ENCODE measurements at regions not wholly inside any gene's neighbourhood (a gene's known extent, or its start where the extent isn't known, plus 50 kb on each side); places are given as distances from the start of the nearest gene placed in this dataset.

- DNase-seq, result no peak
Measured at GRCh38 chr5:145345511-145346287, 489.4 kb downstream of the PRELID2 start.

DNA sequence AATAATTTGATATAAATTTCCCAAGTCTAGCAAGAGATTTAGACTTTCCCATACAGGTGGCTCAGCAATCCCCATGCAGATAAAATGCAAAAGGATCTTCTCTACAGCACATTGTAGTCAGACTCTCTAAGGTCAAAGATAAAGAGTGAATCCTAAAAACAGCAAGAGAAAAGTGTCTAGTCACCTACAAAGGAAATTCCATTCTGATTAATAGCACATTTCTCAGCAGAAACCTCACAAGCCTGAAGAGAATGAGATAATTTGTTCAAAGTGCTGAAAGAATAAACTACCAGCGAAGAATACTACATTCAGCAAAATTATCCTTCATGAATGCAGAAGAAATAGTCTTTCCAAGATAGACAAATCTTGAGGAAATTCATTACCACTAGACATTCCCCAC is 493.3 kb downstream of the PRELID2 start:
- DNase-seq, result no peak

DNA sequence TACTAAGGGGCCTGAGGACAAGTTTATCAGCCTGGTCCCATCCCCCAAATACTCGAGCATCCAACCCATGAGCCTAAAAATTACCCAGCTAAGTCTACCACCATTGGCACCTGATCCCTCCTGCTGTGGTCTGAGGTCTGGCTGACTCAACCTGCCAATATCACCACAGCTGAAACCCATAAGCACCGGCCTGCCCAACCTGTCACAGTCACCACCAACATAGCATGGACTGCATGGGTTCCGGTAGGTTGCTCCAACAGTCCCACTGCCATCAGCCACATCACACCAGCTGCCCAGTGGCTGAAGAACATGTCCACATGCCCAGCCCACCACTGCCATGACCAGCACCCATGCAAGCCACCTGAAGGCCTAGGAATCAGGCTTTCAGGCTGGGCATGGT is 495.0 kb downstream of the PRELID2 start:
- no peak for DNase-seq

- DNase-seq, result no peak
Measured at GRCh38 chr5:145324767-145325479, 510.2 kb downstream of the PRELID2 start.

DNA sequence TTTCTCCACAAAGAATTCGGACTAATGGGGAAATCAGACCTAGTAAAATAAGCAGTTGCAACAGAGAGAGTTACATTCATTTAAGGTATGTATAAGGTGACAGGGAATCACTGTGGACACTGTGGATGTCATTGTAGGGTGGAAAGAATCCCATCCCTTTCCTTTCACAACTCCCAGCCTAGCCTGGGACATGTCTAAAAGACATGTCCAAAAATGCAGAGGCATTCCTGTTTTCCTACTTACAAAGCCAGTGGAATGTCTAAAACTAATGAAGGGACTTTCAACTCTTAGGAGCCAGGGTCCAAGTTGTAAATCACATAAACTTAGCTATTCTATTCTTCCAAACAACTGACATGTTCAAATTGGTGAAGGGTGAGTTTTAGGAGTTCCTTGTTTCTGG is 511.0 kb downstream of the PRELID2 start:
- DNase-seq, result no peak

DNA sequence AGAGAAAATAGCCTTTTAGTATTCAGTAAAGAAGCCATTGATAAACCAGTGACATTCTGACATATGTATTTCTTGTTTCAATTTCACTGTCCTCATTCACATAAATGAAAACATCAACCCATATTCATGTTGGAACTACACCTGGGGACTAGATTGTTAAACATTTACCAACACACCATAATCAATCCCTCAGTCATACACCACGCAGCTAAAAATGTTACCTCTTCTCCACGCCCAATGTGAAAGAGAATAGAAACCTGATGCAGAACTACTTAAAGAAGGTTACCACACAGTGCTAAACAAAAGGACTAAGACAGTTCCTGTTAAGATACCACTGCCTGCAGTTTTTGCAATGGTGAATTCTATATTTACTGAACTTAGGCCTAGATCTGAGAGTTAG is 518.9 kb downstream of the PRELID2 start:
- no peak for DNase-seq

GRCh38 chr5:145307866-145308382 is 527.2 kb downstream of the PRELID2 start:
- DNase-seq, result no peak

- no peak for DNase-seq
Measured at GRCh38 chr5:145295236-145295835, 539.8 kb downstream of the PRELID2 start.

DNA sequence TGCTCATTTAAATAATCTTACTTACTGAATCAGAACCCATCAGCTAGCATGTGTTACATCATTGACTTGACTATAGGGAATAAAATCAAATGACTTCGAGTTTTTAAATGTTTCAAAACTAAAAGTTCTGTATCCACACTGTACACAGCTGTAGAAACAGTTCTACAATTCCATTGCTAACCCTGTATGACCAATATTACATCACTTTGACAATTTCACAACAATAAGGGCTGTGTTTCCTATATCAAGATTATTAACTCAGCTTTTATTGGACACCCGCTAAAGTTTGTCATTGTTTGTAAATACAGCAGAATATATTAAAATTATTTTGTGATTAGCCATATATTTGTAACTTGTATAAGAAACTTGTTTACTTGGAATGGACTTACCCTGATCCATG is 540.8 kb downstream of the PRELID2 start:
- no peak for DNase-seq

DNA sequence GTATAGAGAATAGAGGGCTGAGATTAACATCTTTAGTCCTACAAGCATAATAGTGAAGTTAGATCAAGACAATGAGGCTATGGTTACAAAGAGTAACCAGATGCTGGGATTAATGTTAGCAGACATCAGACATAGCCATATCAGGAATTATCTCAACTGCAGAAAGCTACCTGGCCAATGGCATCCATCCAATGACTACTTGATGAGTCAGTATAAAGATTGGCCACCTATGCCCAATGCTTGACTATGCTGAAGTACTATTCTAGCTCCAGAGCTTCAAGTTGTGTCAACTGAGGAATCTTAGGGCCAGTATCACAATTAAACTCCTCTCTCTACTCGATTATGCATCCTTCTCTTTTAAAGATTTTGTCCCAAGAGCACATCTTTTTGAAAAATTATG is 541.4 kb downstream of the PRELID2 start:
- no peak for DNase-seq

DNA sequence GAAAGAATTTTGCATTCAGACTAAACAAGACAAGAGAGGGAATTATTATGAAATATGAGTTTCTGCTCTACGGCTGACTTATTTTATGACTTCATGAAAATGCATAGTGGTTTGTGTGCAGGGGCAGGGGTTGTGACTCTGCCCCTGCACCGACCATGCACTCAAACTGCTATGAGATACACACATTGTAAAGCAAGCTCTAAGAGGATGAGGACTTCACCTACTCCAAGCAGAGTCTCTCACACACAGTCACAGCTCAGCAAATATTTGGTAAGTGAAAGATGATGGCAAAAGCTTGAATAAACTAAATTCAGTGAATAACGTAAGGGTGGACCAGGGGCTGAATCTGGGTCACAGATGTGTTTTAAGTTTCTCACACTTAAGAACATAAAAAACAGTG is 542.9 kb downstream of the PRELID2 start:
- no peak for DNase-seq

DNA sequence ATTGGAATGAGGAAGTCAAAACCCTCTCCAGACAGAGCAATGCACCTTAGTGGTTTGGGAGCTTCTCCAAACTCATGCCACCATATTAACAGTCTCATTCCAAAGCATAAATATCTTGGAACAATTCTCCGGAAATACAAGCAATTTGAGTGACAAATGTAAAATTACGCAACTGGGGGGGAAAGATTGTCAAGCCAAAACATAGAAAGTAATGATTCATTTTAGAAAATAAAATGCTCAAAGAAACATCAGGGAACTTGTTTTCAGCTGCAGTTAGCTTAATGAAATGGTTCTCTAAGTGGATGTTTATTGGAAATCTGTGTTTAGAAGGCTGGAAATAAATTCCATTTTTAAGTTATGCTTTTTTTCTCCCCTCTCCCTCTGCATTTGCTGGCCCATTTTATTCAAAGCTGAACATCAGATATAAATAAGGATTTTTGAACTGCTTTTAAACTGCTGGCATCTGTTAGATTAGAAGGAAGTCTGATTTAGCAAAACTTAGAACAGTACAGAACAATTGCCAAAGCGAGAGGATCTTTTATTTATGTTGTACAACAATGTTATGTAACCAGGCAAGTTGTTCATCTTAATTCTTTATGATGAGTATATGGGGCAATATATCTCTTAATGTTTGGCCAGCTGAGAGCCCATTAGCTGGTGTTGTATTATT is 551.9 kb downstream of the PRELID2 start:
- no peak for DNase-seq

GRCh38 chr5:145280806-145281205 is 554.3 kb downstream of the PRELID2 start:
- no peak for DNase-seq

DNA sequence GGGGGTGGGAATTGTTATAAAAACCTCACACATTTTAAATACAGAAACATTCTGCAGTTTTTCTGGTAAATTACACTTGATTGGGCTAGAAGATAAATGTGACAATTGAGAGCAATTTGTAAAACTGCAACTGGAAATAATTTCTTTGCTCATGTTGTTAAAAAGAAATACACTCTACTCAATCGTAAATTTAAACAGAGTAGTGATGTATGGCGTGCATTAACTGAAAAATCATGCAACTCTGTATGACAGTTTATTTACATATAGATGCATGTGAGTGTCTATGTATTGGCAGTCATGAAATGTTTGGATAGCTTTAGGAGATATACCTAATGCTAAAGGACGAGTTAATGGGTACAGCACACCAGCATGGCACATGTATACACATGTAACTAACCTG is 554.9 kb downstream of the PRELID2 start:
- DNase-seq, result no peak

- DNase-seq, result no peak
Measured at GRCh38 chr5:145260670-145261069, 574.5 kb downstream of the PRELID2 start.

- no peak for DNase-seq
Measured at GRCh38 chr5:145247745-145248040, 587.4 kb downstream of the PRELID2 start.

DNA sequence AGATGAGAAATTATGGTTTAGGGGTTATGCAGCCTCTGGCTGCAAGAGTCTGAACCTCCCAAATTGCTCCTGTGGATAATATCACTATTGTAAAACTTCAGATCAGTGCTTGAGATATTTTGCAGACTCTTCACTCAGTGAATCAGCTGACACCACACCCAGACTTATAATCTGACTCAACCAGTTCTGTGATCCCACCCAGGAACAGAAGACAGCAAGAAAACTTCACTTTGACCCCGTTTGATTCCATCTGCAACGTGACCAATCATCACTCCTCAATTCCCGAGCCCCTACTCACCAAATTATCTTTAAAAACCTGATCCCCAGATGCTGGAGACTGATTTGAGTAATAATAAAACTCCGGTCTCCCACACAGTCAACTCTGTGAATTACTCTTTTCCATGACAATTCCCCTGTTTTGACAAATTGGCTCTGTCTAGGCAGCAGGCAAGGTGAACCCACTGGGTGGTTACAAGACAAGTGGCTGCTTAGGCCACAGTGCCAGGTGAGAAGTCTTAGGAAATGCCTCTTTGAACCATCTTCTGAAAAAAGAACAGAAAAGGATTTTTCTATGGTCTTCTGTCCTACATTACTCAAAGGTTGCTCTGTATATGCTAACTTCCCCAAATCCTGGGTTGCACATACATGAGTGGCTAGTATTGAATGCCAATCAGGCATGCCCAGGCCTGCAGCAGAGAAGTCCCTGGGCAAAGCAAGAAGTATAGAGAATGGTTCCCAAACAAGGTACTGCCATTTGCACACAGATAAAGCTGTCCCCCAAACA is 588.0 kb downstream of the PRELID2 start:
- no peak for DNase-seq

GRCh38 chr5:145246379-145246778 is 588.8 kb downstream of the PRELID2 start:
- no peak for DNase-seq

DNA sequence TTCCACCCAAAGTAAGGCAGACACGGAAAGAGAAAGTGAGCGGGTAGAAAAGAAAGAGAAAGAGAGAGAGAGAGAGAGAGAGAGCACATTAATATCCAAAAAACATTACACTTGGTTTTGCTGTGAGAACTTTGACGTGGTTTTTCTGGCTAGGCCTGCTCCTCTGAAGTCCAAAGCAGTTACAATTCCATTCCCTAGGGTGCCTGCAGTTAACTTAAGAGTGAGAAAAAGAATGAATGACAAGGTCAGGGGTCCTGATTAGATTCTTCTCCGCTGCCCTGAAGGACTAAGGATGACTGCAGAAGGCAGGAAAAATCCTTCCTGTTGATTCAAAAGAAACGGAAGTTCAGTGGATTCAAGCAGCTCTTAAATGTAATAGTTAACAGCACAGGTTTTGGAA is 589.8 kb downstream of the PRELID2 start:
- DNase-seq, result no peak

GRCh38 chr5:145244788-145245187 is 590.4 kb downstream of the PRELID2 start:
- DNase-seq, result no peak

- no peak for DNase-seq
Measured at GRCh38 chr5:145244251-145244650, 590.9 kb downstream of the PRELID2 start.

DNA sequence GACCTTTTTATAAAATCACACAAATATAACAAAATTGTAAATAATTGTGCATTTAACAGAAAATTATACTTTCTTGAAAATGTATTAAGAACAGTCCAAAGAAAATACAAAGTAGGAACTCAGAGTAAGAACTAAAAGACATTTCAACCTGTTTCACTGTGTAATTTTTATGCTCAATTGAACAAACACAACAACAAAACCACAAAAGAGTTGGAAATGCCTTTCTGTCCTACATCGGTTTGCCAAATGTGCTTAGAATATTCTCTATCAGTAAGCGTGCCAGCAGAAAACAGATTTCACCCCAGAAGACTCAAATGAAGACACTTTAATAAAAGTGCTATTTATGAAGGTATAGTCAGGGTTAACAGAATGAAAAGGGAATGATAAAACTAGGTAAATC is 592.1 kb downstream of the PRELID2 start:
- no peak for DNase-seq

DNA sequence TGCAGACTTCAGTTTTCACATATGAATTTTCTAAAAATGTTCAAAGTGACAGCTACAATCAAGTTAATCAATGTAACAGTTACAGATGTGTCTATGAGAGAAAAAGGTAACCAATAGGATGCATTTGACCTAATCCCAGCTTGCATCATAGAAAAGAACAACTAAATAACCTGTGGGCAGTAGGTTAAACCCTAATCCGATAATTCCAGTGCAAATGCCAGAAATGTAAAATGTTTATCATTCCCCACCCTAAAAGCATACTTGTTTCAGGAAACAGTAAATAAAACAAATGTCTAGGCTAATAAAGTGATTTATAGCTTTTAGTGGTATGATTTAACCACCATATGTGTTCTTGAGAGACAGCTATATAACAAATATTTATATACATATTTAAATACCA is 592.6 kb downstream of the PRELID2 start:
- DNase-seq, result no peak
